NCI-H2196 treated with DMSO at 0.1 percent for 48 hours (cell line): ENCODE measurements at regions not wholly inside any gene's neighbourhood (a gene's known extent, or its start where the extent isn't known, plus 50 kb on each side); places are given as distances from the start of the nearest gene placed in this dataset.
"Not testable (repeated sequence)": the region's sequence is repeated elsewhere in the genome, so short reads cannot be mapped to it uniquely, and the experiment has no call there.

Experiments
- DNase-seq: peaks from one replicate; lab custom pipeline; 2025; ENCODE audit not compliant: unreplicated experiment; lab: John Stamatoyannopoulos, UW

- DNase-seq, result no peak
These were observed 608.6 kb upstream of the MARCKS start for GRCh38 chr6:113248532-113248931.

- DNase-seq, result not testable (repeated sequence)
These were observed 603.0 kb upstream of the MARCKS start for GRCh38 chr6:113254194-113254593.

GRCh38 chr6:113258771-113259170, 598.4 kb upstream of the MARCKS start:
- no peak for DNase-seq

GRCh38 chr6:113271437-113271836, 585.7 kb upstream of the MARCKS start:
- DNase-seq, result no peak

GRCh38 chr6:113276601-113277000, 580.5 kb upstream of the MARCKS start:
- DNase-seq, result no peak

- DNase-seq, result no peak
These were observed 580.0 kb upstream of the MARCKS start for GRCh38 chr6:113277111-113277510.

DNA sequence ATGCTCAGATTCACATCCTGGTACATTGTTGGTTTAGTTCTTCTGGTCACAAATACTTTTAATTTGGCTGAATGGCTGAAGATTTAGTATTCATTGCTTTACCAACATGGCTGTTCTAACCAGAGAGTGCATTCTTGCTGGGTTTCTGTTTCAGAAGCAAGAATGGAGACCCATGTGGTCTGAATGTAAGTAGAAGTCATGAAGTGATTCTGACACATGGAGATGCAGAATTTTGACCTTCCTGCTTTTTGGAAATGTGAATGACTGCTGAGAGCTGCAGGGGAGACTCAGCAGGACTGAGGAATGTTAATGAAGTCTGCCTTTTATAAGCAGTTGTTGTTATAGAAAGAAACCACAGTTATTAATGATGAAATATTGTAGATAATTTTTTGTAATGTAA, 576.1 kb upstream of the MARCKS start:
- no peak for DNase-seq

- DNase-seq, result no peak
These were observed 575.7 kb upstream of the MARCKS start for GRCh38 chr6:113281431-113281830.

GRCh38 chr6:113287396-113287795, 569.7 kb upstream of the MARCKS start:
- no peak for DNase-seq

DNA sequence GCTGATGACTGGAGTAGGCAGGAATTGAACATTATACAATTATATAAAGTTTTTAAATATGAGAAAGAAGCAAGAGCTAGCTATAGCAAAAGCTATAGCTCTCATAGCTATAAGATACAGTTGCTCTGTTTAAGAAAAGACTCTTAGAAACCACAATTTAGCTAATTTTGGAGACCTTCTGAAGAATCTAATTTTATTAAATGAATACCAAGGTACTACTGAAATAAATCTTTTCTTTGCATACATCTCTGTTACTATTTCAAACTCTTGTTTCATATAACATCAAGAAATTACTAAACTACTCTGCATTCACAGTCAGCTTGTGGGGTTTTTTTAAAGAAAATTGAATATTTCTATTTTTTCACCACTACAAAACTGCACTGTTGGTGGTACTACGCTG, 568.7 kb upstream of the MARCKS start:
- no peak for DNase-seq

- no peak for DNase-seq
These were observed 568.0 kb upstream of the MARCKS start for GRCh38 chr6:113289166-113289565.

DNA sequence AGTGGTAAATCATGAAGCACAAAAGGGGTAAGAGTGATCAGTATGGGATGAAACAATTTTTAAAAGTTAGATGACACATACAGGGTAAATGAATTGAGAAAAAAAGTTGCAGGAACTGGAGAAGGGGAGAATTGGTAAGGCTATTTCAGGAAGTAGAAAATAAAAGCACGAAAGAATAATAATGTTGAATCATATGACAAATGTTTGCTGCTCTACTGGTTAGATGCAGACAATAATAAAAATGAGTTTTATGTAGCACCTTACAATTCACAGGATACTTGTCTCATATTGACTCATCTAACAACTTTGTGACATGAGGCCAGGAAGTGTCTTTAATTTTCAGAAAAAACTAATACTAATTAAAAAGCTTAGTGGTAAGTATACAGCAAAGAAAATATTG, 566.5 kb upstream of the MARCKS start:
- DNase-seq, result no peak

- DNase-seq, result no peak
These were observed 565.2 kb upstream of the MARCKS start for GRCh38 chr6:113291751-113292445.

DNA sequence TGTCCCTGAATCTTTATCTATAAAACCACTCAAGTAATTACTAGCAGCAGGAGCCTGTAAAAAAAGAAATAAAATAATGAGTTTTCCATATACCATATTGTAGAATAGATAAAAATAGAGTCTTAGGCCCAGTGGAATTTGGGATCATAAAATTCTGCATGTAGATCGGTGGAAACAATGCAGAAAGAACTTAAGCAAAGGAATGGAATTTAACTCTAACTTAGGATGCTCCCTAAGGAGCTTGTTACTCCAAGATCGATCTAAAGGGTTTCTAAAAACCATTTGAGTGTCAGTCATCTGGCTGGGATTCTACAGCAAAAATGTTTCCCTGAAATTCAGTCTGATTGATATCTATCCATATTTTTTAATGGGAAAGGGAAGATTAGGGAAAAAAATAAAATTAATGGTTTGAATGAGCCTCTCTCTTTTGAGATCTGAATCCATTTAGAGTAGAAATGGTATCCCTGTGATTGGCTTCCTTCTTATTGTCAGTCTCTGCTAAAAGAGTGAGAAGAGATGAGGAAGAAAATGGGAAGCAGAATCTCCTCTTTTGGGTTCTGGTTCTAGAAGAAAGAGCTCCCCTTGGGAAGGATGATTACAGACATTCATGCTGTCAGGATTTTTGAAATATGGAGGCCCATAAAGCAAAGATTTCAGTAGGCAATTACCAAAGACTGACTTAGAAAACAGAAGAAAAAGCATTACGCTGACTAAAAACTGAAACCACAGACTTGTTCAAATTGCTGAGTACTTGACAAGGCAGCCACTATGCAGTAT, 564.3 kb upstream of the MARCKS start:
- DNase-seq, result no peak

- DNase-seq, result no peak
These were observed 563.8 kb upstream of the MARCKS start for GRCh38 chr6:113293423-113293740.

GRCh38 chr6:113299531-113299930, 557.6 kb upstream of the MARCKS start:
- DNase-seq, result no peak

DNA sequence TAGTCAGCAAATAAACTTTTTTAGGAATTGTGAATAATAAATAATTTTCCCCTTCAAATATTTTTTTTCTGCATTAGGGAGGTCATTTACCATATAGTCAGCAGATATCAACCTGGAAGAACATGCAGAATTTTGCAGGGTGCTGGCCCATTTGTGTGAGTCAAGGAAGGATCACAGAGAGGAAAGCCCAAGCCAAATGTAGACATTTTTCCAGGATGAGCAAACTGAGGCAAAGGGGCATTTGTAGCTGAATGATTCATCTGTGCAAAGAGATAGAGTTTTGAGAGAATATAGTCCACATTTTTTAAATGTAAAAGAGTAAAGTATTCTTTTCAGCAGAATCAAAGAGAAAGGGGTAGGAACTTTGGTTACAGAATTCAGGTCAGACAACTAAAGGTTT, 555.5 kb upstream of the MARCKS start:
- no peak for DNase-seq

- DNase-seq, result no peak
These were observed 553.0 kb upstream of the MARCKS start for GRCh38 chr6:113304116-113304515.

GRCh38 chr6:113306552-113307145, 550.5 kb upstream of the MARCKS start:
- DNase-seq, result no peak

- no peak for DNase-seq
These were observed 548.9 kb upstream of the MARCKS start for GRCh38 chr6:113308266-113308665.

DNA sequence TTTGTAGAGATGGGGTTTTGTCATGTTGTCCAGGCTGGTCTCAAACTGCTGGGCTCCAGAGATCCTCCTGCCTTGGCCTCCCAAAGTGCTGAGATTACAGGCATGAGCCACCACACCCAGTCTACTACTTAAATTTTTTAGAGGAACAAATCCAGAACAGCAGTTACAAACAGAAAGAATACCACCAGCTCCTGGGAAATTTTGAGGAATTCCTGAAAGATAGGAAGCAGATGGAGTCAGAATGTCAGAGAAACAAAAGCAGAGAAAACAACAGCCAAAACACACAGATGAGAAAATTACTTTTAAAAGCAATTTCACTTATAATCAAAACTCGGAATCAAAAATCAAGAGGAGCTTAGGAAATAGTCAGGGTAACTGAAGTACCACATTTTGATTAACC, 543.3 kb upstream of the MARCKS start:
- no peak for DNase-seq

GRCh38 chr6:113315165-113315564, 542.0 kb upstream of the MARCKS start:
- no peak for DNase-seq
